DMS53 (cell line): ENCODE measurements at regions not wholly inside any gene's neighbourhood (a gene's known extent, or its start where the extent isn't known, plus 50 kb on each side); places are given as distances from the start of the nearest gene placed in this dataset.
A peak's percentile ranks its signal among the peaks of the same experiment; 100 is the strongest.

Source experiments
- DNase-seq: peaks from one replicate; lab custom pipeline; 2025; lab: John Stamatoyannopoulos, UW

- DNase-seq: no peak
These were observed 140.2 kb upstream of the MOCS1 start for GRCh38 chr6:40074306-40075055.

GRCh38 chr6:40066372-40066771 is 132.1 kb upstream of the MOCS1 start:
- DNase-seq: no peak

GRCh38 chr6:40056865-40057264 is 122.6 kb upstream of the MOCS1 start:
- DNase-seq: no peak

- peak; percentile 33 for DNase-seq
These were observed 120.3 kb upstream of the MOCS1 start for GRCh38 chr6:40054602-40055001.

- DNase-seq: peak; percentile 14
These were observed 119.9 kb upstream of the MOCS1 start for GRCh38 chr6:40054186-40054585.

GRCh38 chr6:40049128-40049527 is 114.9 kb upstream of the MOCS1 start:
- DNase-seq: no peak

GRCh38 chr6:40044196-40044595 is 109.9 kb upstream of the MOCS1 start:
- DNase-seq: no peak

- DNase-seq: no peak
These were observed 108.0 kb upstream of the MOCS1 start for GRCh38 chr6:40042232-40042631.

GRCh38 chr6:40039042-40039441 is 104.8 kb upstream of the MOCS1 start:
- no peak for DNase-seq

- no peak for DNase-seq
These were observed 104.4 kb upstream of the MOCS1 start for GRCh38 chr6:40038626-40039025.

GRCh38 chr6:40037271-40037670 is 103.0 kb upstream of the MOCS1 start:
- DNase-seq: peak; percentile 11

- DNase-seq: no peak
These were observed 101.9 kb upstream of the MOCS1 start for GRCh38 chr6:40036186-40036585.

- no peak for DNase-seq
These were observed 94.2 kb upstream of the MOCS1 start for GRCh38 chr6:40028449-40028848.

- no peak for DNase-seq
These were observed 88.6 kb upstream of the MOCS1 start for GRCh38 chr6:40022867-40023266.

- no peak for DNase-seq
These were observed 85.9 kb upstream of the MOCS1 start for GRCh38 chr6:40020166-40020565.

- no peak for DNase-seq
These were observed 81.3 kb upstream of the MOCS1 start for GRCh38 chr6:40015530-40015929.

GRCh38 chr6:40011844-40012243 is 77.6 kb upstream of the MOCS1 start:
- DNase-seq: no peak

- DNase-seq: no peak
These were observed 66.8 kb upstream of the MOCS1 start for GRCh38 chr6:40000964-40001515.

GRCh38 chr6:39999006-39999867 is 65.0 kb upstream of the MOCS1 start:
- no peak for DNase-seq

GRCh38 chr6:39998126-39998525 is 63.9 kb upstream of the MOCS1 start:
- peak; percentile 64 for DNase-seq

- peak; percentile 85 for DNase-seq
These were observed 62.9 kb upstream of the MOCS1 start for GRCh38 chr6:39997101-39997635.

GRCh38 chr6:39995633-39996032 is 61.4 kb upstream of the MOCS1 start:
- DNase-seq: no peak
